GM12873 (cell line): ENCODE measurements at regions not wholly inside any gene's neighbourhood (a gene's known extent, or its start where the extent isn't known, plus 50 kb on each side); places are given as distances from the start of the nearest gene placed in this dataset.

ENCODE experiments used
- CTCF ChIP-seq: IDR thresholded peaks from 2 replicates; pipeline ENCODE4 v1.5.1; 2012; ENCODE audit warnings: low read depth, mild to moderate bottlenecking, moderate library complexity, low read length, control low read depth; ENCODE audit not compliant: insufficient read depth; ENCODE audit errors: missing control alignments

DNA sequence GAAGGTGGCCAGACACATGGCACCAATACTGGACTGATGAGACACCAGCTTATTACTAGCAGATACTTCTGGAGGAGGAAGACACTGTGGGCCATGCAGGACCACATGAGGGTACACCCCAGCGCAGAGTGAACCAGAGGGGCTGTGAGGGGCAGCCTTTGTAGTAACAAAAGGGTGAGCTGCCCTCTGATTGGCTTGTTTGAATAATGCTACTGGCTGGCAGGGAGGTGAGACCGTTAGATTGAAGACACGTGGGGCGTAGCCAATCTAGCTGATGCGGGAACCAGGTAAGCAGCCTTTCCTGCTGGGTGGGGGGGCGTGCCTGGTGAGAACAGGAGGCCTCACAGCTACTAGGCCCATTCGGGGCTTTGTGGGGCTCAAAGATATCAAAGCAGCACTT is 102.8 kb upstream of the SEC14L1 start:
- no peak for TF ChIP-seq CTCF

- no peak for TF ChIP-seq CTCF
Measured at GRCh38 chr17:77038884-77039555, 101.7 kb upstream of the SEC14L1 start.

DNA sequence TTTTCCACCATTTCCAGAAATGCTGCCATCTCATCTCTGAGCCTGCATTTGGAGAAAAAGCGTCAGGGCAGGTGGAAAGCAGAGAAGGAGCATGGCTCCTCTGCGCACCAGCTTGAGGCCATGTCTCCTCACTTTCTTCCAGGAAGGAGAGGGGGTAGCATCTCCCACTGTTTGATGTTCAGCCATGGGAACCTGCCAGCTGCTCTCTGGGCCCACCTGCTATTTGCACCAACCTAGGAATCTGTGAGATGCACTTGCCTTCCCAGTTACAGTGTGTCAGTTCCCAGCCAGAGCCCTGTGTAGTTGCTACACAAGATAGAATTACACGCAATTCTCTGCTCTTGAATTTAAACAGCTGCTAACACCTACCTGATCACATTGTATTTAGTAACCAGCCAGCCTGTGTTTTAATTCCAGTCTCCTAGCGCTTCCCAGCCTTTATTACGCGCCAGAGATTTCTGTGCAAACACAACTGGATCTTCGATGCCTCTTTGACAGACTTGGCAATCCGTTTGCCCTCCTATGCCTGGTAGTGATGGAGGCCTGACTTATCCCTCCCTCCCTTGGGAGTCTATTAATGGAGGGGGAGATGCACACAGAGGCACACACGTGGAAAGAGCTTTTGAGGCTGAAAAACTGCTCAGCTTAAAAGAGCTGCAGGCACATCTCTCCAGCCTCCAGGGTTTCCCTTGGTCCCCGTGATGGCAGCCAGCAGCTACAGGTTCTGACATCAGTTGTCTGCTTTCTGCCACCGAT is 98.1 kb upstream of the SEC14L1 start:
- TF ChIP-seq CTCF, result no peak

DNA sequence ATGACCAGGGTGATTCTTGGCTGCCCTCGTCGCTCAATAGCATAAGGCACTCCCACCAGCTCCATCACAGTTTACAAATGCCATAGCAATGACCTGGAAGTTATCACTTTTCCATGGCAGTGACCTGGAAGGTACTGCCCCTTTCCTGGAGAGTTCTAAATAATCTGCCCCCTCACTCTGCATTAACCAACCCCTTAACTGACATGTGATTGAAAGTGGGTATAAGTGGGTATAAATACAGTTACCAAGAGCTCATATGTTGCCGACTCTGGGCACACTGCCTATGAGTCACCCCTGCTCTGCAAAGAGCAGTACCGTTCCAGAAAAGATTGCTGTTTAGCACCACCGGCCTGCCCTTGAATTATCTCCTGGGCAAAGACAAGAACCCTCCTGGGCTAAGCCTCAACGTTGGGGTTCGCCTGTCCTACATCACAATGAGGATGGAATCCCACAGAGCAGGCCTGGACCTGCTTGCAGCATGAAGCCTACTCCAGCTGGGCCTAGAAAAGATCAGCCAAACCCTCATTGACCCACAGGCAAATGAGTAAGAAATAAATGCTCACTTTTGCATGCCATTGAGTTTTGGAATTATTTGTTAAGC is 95.2 kb upstream of the SEC14L1 start:
- no peak for TF ChIP-seq CTCF

DNA sequence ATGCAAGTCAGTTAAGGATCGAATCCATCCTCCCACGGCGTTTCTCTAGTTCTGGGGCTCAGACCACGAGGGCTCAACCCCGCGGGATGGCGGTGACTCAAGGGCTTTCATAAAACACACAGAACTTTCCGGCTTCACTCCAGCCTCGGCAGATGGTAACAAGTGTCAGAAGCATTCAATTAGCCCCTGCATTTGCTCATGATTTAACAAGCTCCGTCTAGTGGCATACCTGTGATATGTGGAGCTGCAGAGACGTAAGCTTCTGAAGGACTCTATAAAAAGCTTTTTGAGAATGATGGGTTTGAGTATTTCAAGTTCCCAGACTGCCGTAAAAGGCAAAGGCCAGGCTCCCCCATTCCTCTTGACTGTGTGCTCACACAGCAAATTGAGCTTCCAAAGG is 91.3 kb upstream of the SEC14L1 start:
- TF ChIP-seq CTCF, result no peak

GRCh38 chr17:77054936-77055335 is 85.8 kb upstream of the SEC14L1 start:
- no peak for TF ChIP-seq CTCF

DNA sequence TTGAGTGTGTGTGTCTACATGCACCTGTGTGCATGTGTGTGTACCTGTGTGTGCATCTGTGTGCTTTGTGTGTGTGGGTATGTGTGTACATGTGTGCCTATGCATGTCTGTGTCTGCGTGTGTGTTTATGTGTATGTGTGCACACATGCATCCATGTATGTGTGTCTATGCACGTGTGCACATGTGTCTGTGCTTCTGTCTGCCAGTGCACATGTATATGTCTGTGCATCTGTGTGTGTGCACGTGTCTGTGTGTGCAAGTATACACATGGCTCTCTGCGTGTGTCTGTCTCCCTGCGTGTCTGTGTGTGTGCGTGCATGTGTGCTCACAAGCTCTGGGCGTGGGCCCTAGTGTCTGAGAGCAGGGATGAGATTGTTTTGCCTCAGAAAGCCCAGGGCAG is 85.3 kb upstream of the SEC14L1 start:
- no peak for TF ChIP-seq CTCF
